GM18520 (cell line): ENCODE measurements at regions not wholly inside any gene's neighbourhood (a gene's known extent, or its start where the extent isn't known, plus 50 kb on each side); places are given as distances from the start of the nearest gene placed in this dataset.

Experiments used
- ATAC-seq: cut with Tn5 transposase; IDR thresholded peaks from one replicate; pipeline ENCODE4 v1.9.1; 2021; ENCODE audit not compliant: unreplicated experiment

- no peak for ATAC-seq
Measured at GRCh38 chr13:85666356-85666755, 132.9 kb downstream of the SLITRK6 start.

GRCh38 chr13:85665286-85665685 lies 133.9 kb downstream of the SLITRK6 start:
- ATAC-seq, result no peak

DNA sequence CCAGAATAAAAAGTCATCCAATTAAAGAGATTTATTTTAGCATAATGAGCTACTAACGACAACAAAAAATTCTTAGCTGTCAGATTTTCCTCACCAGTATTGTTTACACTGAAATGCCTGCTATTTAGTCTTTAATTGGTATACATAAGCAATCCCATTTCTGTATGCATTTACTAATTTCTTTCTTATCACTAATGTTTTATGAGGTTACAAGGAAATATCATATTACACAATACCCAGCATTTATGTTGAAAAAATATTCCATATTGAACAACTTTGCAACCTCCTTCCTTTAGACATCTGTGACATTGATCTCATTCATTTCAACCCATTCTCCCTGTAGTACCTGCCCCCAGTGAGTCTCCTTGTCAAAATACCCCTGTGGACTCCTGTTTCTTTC lies 135.4 kb downstream of the SLITRK6 start:
- no peak for ATAC-seq

GRCh38 chr13:85662186-85662585 lies 137.0 kb downstream of the SLITRK6 start:
- ATAC-seq, result no peak

GRCh38 chr13:85661675-85662074 lies 137.5 kb downstream of the SLITRK6 start:
- ATAC-seq, result no peak

DNA sequence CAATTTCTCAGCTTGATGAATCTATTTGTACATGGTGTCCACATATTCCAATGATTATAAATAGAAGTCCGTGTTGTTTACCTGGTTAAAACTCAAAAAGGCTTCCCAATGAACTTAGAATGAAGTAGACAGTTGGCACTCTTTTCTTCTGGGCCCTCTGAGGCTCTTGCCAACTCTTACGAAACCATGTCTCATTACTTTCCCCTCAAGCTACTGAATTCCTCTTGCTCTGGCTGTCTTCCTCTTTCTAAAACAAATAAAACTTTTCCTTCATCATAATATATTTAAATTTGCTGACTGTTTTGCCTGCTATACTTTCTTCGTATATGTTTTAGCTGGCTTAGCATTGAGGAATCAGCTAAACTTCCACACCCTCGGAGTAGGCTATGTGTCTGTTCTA lies 139.7 kb downstream of the SLITRK6 start:
- no peak for ATAC-seq

GRCh38 chr13:85657942-85658341 lies 141.3 kb downstream of the SLITRK6 start:
- ATAC-seq, result no peak

- ATAC-seq, result no peak
Measured at GRCh38 chr13:85655040-85655439, 144.2 kb downstream of the SLITRK6 start.

- no peak for ATAC-seq
Measured at GRCh38 chr13:85654227-85654626, 145.0 kb downstream of the SLITRK6 start.

DNA sequence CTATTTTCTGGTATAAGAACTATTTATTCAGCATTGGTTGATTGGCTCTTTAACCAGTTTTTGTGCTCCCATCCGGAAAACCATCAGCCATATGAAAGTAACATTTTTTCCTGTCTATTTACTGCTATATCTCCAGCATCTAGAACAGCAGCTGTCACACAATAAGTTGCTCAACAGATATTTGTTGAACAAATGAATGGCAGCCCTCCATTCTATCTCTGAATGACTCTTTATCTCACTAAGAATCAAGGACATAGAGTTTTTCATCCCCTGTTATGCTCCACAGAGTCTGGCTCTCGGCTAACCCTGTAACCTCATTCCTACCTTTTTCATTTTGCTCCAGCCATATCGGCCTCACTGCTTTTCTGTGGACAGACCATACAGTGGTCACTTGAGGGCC lies 145.5 kb downstream of the SLITRK6 start:
- no peak for ATAC-seq

- no peak for ATAC-seq
Measured at GRCh38 chr13:85652491-85652890, 146.7 kb downstream of the SLITRK6 start.

GRCh38 chr13:85651440-85651839 lies 147.8 kb downstream of the SLITRK6 start:
- ATAC-seq, result no peak

DNA sequence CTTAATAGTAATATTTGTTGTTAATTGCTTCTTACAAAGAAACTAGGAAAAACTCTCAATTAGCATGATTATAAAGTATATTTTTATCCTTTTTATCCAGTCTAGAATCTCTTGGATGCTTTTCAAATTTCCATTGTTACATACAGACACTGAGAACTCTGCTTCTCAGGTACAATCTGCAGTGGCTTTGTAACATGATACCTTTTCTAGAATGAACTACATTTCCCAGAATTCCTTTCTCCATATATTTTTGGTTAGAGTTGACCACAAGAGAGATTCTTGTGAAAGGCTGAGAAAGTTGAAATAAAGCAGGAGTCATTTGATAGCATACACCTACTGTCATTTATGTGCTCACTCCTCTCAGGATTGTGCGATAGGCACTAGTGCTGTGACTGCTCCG lies 148.6 kb downstream of the SLITRK6 start:
- no peak for ATAC-seq

GRCh38 chr13:85640727-85641126 lies 158.5 kb downstream of the SLITRK6 start:
- no peak for ATAC-seq

- no peak for ATAC-seq
Measured at GRCh38 chr13:85638815-85639393, 160.3 kb downstream of the SLITRK6 start.

GRCh38 chr13:85638265-85638664 lies 161.0 kb downstream of the SLITRK6 start:
- no peak for ATAC-seq

DNA sequence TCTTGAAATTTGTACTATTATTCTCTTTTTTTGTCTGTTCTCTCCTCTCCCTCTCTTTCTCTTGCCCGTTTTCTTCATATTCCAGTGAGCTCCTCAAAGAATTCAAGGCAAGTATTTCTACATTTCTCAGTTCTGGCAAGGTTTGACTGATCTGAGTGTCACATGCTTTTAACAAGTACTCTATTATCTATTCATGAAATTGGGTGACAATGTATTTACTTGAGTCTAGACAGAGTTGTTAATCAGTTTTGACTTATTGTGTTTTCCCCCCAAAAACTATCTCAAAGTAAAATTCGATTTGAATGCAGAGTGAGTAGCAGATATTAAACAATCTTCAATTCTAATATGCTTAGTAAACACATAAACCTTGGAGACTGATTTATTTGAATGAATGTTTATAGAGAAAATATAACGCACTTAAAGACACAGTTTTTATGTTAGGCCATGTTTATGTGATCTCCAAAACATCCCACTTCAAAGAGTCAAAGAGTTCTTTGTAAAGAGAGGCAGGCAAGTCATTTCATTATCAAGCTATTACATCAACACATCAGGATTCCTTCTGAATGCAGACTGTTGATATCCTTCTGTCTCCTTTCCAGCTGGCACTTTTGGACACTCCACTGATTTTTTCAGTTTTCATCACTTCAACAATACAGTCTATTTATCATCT lies 166.6 kb downstream of the SLITRK6 start:
- no peak for ATAC-seq

DNA sequence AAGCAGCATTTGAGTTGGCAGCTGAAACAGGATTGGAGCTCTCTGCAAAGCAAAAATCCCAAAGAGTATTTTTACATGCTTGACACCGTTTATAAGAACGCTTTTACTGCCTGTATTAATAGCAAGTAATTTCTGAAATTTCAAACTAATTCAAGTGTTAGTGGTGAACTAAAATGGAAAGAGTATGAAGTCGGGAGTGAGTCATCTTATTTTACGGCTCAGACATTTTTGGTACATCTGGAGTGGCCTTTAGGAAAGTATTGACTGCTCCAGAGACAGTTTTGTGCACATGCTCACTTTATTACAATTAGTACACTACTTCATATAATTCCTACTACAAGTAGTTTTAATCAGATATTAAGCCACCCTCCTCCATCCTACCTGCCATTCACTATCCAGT lies 167.4 kb downstream of the SLITRK6 start:
- ATAC-seq, result no peak

GRCh38 chr13:85626603-85627002 lies 172.6 kb downstream of the SLITRK6 start:
- no peak for ATAC-seq

DNA sequence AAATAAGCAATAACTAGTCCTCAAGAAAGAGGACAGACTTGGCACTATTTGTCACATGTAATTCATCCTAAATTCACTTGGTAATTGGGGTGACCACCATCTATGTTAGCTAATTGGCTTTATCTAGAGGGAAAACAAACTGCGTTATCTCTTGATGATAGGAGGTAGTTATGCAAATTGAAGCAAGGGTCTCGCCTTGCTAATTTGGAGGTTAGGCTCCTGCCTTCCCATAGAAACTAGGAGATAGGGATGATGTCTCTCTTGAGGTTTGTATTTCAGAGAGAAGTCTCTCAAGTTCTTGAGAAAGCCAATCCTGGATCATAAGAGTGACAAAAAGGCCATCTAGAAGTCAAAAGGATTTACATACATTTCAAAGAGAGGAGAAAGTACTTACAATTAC lies 179.9 kb downstream of the SLITRK6 start:
- no peak for ATAC-seq

- ATAC-seq, result no peak
Measured at GRCh38 chr13:85618521-85618920, 180.7 kb downstream of the SLITRK6 start.

GRCh38 chr13:85616275-85616674 lies 182.9 kb downstream of the SLITRK6 start:
- no peak for ATAC-seq

GRCh38 chr13:85615031-85615430 lies 184.2 kb downstream of the SLITRK6 start:
- no peak for ATAC-seq
